Smooth muscle cell (in vitro differentiated cells): ENCODE measurements at regions not wholly inside any gene's neighbourhood (a gene's known extent, or its start where the extent isn't known, plus 50 kb on each side); places are given as distances from the start of the nearest gene placed in this dataset.
"Not testable (repeated sequence)": the region's sequence is repeated elsewhere in the genome, so short reads cannot be mapped to it uniquely, and the experiment has no call there.

Experiments
- DNase-seq: peaks from one replicate; lab custom pipeline; 2025; ENCODE audit not compliant: unreplicated experiment; lab: John Stamatoyannopoulos, UW
- H2AFZ ChIP-seq: fragments of 200-600 bp; sonication (generic); 2 replicates; pipeline ENCODE4 v1.6.0; 2016; ENCODE audit warnings: antibody characterized with exemption, low read depth, mild to moderate bottlenecking
- H3F3A ChIP-seq: fragments of 200-600 bp; sonication (generic); 2 replicates; pipeline ENCODE4 v1.6.0; 2017; ENCODE audit warnings: antibody characterized with exemption, low read depth
- H3K27ac ChIP-seq: fragments of 200-600 bp; sonication (generic); 2 replicates; pipeline ENCODE4 v1.5.1; 2016; ENCODE audit warnings: low read depth, mild to moderate bottlenecking
- H3K27me3 ChIP-seq: fragments of 200-600 bp; sonication (generic); 2 replicates; pipeline ENCODE4 v1.6.1; 2016; ENCODE audit warnings: low read depth, mild to moderate bottlenecking
- H3K36me3 ChIP-seq: fragments of 200-600 bp; sonication (generic); 2 replicates; pipeline ENCODE4 v1.5.1; 2016; ENCODE audit warnings: low read depth
- H3K4me1 ChIP-seq: fragments of 200-600 bp; sonication (generic); 2 replicates; pipeline ENCODE4 v1.5.1; 2016; ENCODE audit warnings: low read depth
- H3K4me2 ChIP-seq: fragments of 200-600 bp; sonication (generic); 2 replicates; pipeline ENCODE4 v1.6.0; 2016; ENCODE audit warnings: mild to moderate bottlenecking
- H3K4me3 ChIP-seq: fragments of 200-600 bp; sonication (generic); 2 replicates; pipeline ENCODE4 v1.5.1; 2016; ENCODE audit warnings: mild to moderate bottlenecking
- H3K79me2 ChIP-seq: fragments of 200-600 bp; sonication (generic); 2 replicates; pipeline ENCODE4 v1.6.0; 2016; ENCODE audit warnings: low read depth, mild to moderate bottlenecking
- H3K9ac ChIP-seq: fragments of 200-600 bp; sonication (generic); 2 replicates; pipeline ENCODE4 v1.6.0; 2016; ENCODE audit warnings: low read depth
- H3K9me3 ChIP-seq: fragments of 200-600 bp; sonication (generic); replicated peaks from 2 replicates; pipeline ENCODE4 v1.5.1; 2016; ENCODE audit warnings: low read depth
- H4K20me1 ChIP-seq: fragments of 200-600 bp; sonication (generic); 2 replicates; pipeline ENCODE4 v1.6.0; 2016; ENCODE audit warnings: low read depth
- WGBS: methylation state at CpG from one replicate; pipeline ENCODE4 v1.1.7; 2016; ENCODE audit warnings: low lambda C conversion rate; 5-methylcytosine and 5-hydroxymethylcytosine counted together
- TF ChIP-seq, protein P1 (sequence below): fragments of 200-600 bp; sonication (generic); IDR thresholded peaks from 2 replicates; pipeline ENCODE4 v1.5.1; 2017; ENCODE audit warnings: borderline replicate concordance, mild to moderate bottlenecking, antibody characterized with exemption; ENCODE audit not compliant: insufficient read depth, poor library complexity, severe bottlenecking

DNA sequence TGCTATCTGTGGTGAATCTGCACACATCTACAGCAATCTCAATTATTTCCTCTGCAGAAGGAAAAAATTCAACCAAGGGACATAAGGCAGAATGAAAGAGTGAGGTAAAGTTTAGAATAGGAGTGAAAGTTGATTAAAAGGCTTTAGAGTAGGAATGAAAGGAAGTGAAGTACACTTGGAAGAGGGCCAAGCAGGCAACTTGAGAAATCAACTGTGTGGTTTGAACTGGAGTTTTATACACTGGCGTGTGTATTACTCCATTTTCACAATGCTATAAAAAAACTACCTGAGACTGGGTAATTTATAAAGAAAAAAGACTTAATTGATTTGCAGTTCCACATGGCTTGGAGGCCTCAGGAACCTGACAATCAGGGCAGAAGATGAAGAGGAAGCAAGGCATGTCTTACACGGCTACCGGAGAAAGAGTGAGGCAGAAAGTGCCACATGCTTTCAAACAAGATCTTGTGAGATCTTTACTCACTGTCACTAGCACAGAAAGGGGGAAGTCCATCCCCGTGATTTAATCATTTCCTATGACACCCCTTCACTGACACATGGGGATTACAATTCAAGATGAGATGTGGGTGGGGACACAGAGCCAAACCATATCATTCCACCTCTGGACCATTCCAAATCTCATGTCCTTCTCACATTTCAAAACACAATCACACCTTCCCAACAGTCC is 234.8 kb downstream of the IL15 start:
- WGBS: 74% methylated on average over 4 of the region's 4 CpGs
- H4K20me1 ChIP-seq: no peaks in the 10 kb centered on the region
- no peak overlapping the region for H3K4me2 ChIP-seq
- H3K36me3 ChIP-seq: no peaks in the 10 kb centered on the region
- TF ChIP-seq, protein P1, sequence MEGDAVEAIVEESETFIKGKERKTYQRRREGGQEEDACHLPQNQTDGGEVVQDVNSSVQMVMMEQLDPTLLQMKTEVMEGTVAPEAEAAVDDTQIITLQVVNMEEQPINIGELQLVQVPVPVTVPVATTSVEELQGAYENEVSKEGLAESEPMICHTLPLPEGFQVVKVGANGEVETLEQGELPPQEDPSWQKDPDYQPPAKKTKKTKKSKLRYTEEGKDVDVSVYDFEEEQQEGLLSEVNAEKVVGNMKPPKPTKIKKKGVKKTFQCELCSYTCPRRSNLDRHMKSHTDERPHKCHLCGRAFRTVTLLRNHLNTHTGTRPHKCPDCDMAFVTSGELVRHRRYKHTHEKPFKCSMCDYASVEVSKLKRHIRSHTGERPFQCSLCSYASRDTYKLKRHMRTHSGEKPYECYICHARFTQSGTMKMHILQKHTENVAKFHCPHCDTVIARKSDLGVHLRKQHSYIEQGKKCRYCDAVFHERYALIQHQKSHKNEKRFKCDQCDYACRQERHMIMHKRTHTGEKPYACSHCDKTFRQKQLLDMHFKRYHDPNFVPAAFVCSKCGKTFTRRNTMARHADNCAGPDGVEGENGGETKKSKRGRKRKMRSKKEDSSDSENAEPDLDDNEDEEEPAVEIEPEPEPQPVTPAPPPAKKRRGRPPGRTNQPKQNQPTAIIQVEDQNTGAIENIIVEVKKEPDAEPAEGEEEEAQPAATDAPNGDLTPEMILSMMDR: no peak
- H3K9me3 ChIP-seq: no peaks in the 10 kb centered on the region
- no peaks in the 10 kb centered on the region for H3K4me1 ChIP-seq
- H3K27me3 ChIP-seq: no peaks in the 10 kb centered on the region
- DNase-seq: no peak
- H3K4me3 ChIP-seq: no peak overlapping the region
- H3K27ac ChIP-seq: no peak overlapping the region
- H3F3A ChIP-seq: no peaks in the 10 kb centered on the region
- H3K79me2 ChIP-seq: no peaks in the 10 kb centered on the region
- no peak overlapping the region for H2AFZ ChIP-seq
- H3K9ac ChIP-seq: no peak overlapping the region

DNA sequence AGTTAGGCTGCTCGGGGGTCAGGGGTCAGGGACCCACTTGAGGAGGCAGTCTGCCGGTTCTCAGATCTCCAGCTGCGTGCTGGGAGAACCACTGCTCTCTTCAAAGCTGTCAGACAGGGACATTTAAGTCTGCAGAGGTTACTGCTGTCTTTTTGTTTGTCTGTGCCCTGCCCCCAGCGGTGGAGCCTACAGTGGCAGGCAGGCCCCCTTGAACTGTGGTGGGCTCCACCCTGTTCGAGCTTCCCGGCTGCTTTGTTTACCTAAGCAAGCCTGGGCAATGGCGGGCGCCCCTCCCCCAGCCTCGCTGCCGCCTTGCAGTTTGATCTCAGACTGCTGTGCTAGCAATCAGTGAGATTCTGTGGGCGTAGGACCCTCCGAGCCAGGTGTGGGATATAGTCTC is 246.3 kb downstream of the IL15 start:
- H3K4me3 ChIP-seq, H3K4me1 ChIP-seq, H3K79me2 ChIP-seq, H3K27ac ChIP-seq, H3K4me2 ChIP-seq, DNase-seq, H3K36me3 ChIP-seq, H3K9ac ChIP-seq, H2AFZ ChIP-seq, H3K9me3 ChIP-seq, H3K27me3 ChIP-seq, H3F3A ChIP-seq, H4K20me1 ChIP-seq: not testable (repeated sequence)
- 48% methylated on average over 12 of the region's 12 CpGs for WGBS

DNA sequence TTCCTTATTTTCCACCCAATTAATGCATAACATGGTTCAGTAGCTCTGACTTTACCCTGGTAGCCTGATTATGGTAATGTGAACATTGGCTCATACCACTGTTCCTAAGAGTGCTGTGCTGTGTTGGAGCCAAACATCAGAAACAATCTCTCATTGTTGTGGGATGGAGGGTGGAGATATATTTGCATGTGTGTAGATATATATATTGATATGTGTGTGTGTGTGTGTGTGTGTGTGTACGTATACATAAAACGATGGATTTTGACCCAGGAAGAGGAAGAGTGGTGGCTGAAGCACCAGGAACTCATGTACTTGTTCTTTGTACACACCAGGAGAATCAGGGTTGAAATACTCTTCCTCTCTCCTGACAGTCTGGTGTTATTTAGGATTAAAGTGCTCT is 247.7 kb downstream of the IL15 start:
- H3K9me3 ChIP-seq: no peaks in the 10 kb centered on the region
- no peak overlapping the region for H3K4me3 ChIP-seq
- H3K4me1 ChIP-seq: no peaks in the 10 kb centered on the region
- H3K27ac ChIP-seq: no peak overlapping the region
- H3K9ac ChIP-seq: no peak overlapping the region
- H4K20me1 ChIP-seq: no peaks in the 10 kb centered on the region
- no peak for DNase-seq
- no peaks in the 10 kb centered on the region for H3K79me2 ChIP-seq
- no peak overlapping the region for H3K4me2 ChIP-seq
- H3F3A ChIP-seq: no peaks in the 10 kb centered on the region
- 86% methylated on average over 2 of the region's 2 CpGs for WGBS
- TF ChIP-seq, protein P1: no peak
- H3K36me3 ChIP-seq: no peaks in the 10 kb centered on the region
- no peaks in the 10 kb centered on the region for H3K27me3 ChIP-seq
- H2AFZ ChIP-seq: no peak overlapping the region

DNA sequence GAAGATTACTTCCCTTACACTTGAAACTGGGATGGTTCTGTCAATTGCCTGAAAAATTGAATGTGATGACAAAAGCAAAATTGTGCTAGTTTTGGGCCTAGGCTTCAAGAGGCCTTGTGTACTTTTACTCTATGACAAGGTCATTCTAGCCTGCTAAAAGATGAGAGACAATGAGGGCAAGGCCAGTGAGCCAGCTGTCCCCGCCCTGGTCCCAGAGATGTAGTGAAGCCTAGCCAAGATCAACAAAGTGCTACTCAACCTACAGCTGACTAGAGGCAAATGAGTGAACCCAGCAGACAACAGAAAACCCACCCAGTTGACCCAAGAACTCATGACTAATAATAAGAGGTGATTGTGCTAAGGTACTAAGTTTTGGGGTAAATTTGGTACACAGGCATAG is 248.7 kb downstream of the IL15 start:
- Histone ChIP-seq H4K20me1 (no peaks in the 10 kb centered on the region), H3K4me3 (no peak overlapping the region), H2AFZ (no peak overlapping the region), H3K4me2 (no peak overlapping the region), H3K27me3 (no peaks in the 10 kb centered on the region), H3K27ac (no peak overlapping the region), H3F3A (no peaks in the 10 kb centered on the region), H3K4me1 (no peaks in the 10 kb centered on the region), H3K9ac (no peak overlapping the region), H3K9me3 (no peaks in the 10 kb centered on the region), H3K36me3 (no peaks in the 10 kb centered on the region), H3K79me2 (no peaks in the 10 kb centered on the region)
- WGBS: 100% methylated on average over 1 of the region's 1 CpG
- DNase-seq: no peak
- TF ChIP-seq, protein P1: no peak
